Activated CD8-positive, alpha-beta memory T cell treated with anti-CD3 and anti-CD28 coated beads, Interleukin-2, amount 50 U/mL, for 48 hours (primary cell): ENCODE measurements at regions not wholly inside any gene's neighbourhood (a gene's known extent, or its start where the extent isn't known, plus 50 kb on each side); places are given as distances from the start of the nearest gene placed in this dataset.

ENCODE experiments used
- DNase-seq: peaks from one replicate; pipeline ENCODE4 v3.0.0-alpha.2; 2020

GRCh38 chr3:151995091-151995490 lies 121.6 kb downstream of the SUCNR1 start:
- DNase-seq = no peak

GRCh38 chr3:151998744-151999143 lies 125.3 kb downstream of the SUCNR1 start:
- DNase-seq = no peak

- no peak for DNase-seq
Observed at GRCh38 chr3:151999936-152000335, 126.5 kb downstream of the SUCNR1 start.

GRCh38 chr3:152011812-152012735 lies 138.6 kb downstream of the SUCNR1 start:
- no peak for DNase-seq

GRCh38 chr3:152019508-152019907 lies 146.1 kb downstream of the SUCNR1 start:
- no peak for DNase-seq

GRCh38 chr3:152021951-152022461 lies 148.6 kb downstream of the SUCNR1 start:
- no peak for DNase-seq

- DNase-seq = no peak
Observed at GRCh38 chr3:152026033-152026556, 152.7 kb downstream of the SUCNR1 start.

- DNase-seq = no peak
Observed at GRCh38 chr3:152030320-152030719, 156.9 kb downstream of the SUCNR1 start.

GRCh38 chr3:152031321-152031720 lies 157.9 kb downstream of the SUCNR1 start:
- DNase-seq = no peak

GRCh38 chr3:152037297-152037696 lies 163.9 kb downstream of the SUCNR1 start:
- no peak for DNase-seq

GRCh38 chr3:152037953-152038352 lies 164.5 kb downstream of the SUCNR1 start:
- no peak for DNase-seq

- DNase-seq = no peak
Observed at GRCh38 chr3:152038490-152038889, 165.0 kb downstream of the SUCNR1 start.

- no peak for DNase-seq
Observed at GRCh38 chr3:152039887-152040286, 166.4 kb downstream of the SUCNR1 start.

- DNase-seq = no peak
Observed at GRCh38 chr3:152040319-152040718, 166.9 kb downstream of the SUCNR1 start.

GRCh38 chr3:152043620-152044019 lies 170.2 kb downstream of the SUCNR1 start:
- no peak for DNase-seq

GRCh38 chr3:152046280-152046679 lies 172.8 kb downstream of the SUCNR1 start:
- no peak for DNase-seq

GRCh38 chr3:152047465-152047864 lies 174.0 kb downstream of the SUCNR1 start:
- no peak for DNase-seq

GRCh38 chr3:152048831-152049230 lies 175.4 kb downstream of the SUCNR1 start:
- no peak for DNase-seq

GRCh38 chr3:152050903-152051302 lies 177.5 kb downstream of the SUCNR1 start:
- no peak for DNase-seq

GRCh38 chr3:152051501-152052404 lies 178.3 kb downstream of the SUCNR1 start:
- DNase-seq = no peak

- no peak for DNase-seq
Observed at GRCh38 chr3:152053866-152054265, 180.4 kb downstream of the SUCNR1 start.

- no peak for DNase-seq
Observed at GRCh38 chr3:152054315-152054714, 180.9 kb downstream of the SUCNR1 start.

- DNase-seq = no peak
Observed at GRCh38 chr3:152056073-152056472, 182.6 kb downstream of the SUCNR1 start.
